Upper lobe of left lung (tissue), 4 donors: ENCODE measurements at regions not wholly inside any gene's neighbourhood (a gene's known extent, or its start where the extent isn't known, plus 50 kb on each side); places are given as distances from the start of the nearest gene placed in this dataset.

ENCODE experiments used
- CTCF ChIP-seq, 6 experiments: fragments of 450-650 bp in 4 of 6; fragments of 200-600 bp in 2 of 6; sonication (generic) in 2 of 6; IDR thresholded peaks; one replicate each; pipeline ENCODE4 v1.5.1; 2016 to 2019; ENCODE audit warnings: antibody characterized with exemption in 6 of 6
- EP300 ChIP-seq, 4 donors: sonication (generic); formaldehyde crosslinking; IDR thresholded peaks; one replicate each; pipeline ENCODE4 v1.5.1; 2017; ENCODE audit warnings: antibody characterized with exemption in 4 of 4, control low read depth in 2 of 4
- POLR2A ChIP-seq, 4 donors: fragments of 450-650 bp; IDR thresholded peaks; one replicate each; pipeline ENCODE4 v1.5.1; 2016 to 2017; ENCODE audit warnings: antibody characterized with exemption in 4 of 4, mild to moderate bottlenecking in 2 of 4

- TF ChIP-seq CTCF (IDR thresholded peaks at IDR 0.05) (no peak), POLR2A (IDR thresholded peaks at IDR 0.05) (no peak), EP300 (IDR thresholded peaks at IDR 0.05) (no peak)
Observed at GRCh38 chr20:53736757-53737395, 143.2 kb upstream of the ZNF217 start.
